ENCODE measurements at regions not wholly inside any gene's neighbourhood (a gene's known extent, or its start where the extent isn't known, plus 50 kb on each side); places are given as distances from the start of the nearest gene placed in this dataset.

- TF ChIP-seq GATA3 (IDR thresholded peaks at IDR 0.05; ENCODE audit: low read depth, low read length) (no peak), GATA2 (IDR thresholded peaks at IDR 0.05; ENCODE audit: low read depth, low read length) (no peak)
These were observed 119.8 kb upstream of the BACE2 start for GRCh38 chr21:41048145-41048544.

Data from SH-SY5Y (cell line).